Activated naive CD4-positive, alpha-beta T cell treated with anti-CD3 and anti-CD28 coated beads, Interleukin-2, amount 10 ng/mL, durations not matched to agents 7 days and 5 days (primary cell): ENCODE measurements at regions not wholly inside any gene's neighbourhood (a gene's known extent, or its start where the extent isn't known, plus 50 kb on each side); places are given as distances from the start of the nearest gene placed in this dataset.

ENCODE experiments used
- CTCF ChIA-PET: fragments of 350-600 bp; sonication (Branson Sonifier 250); formaldehyde crosslinking; loops from one replicate; lab custom pipeline; 2021; ENCODE audit warnings: antibody characterized with exemption; lab: Charles Lee
- DNase-seq: peaks from one replicate; pipeline ENCODE4 v3.0.0-alpha.2; 2020
- H3K27ac Mint-ChIP-seq: one replicate; pipeline ENCODE4 v1.8.0; 2021; ENCODE audit warnings: mild to moderate bottlenecking, moderate library complexity, mixed read lengths
- H3K27me3 Mint-ChIP-seq: one replicate; pipeline ENCODE4 v1.8.0; 2021; ENCODE audit warnings: mild to moderate bottlenecking, mixed read lengths
- H3K36me3 Mint-ChIP-seq: one replicate; pipeline ENCODE4 v1.8.0; 2021; ENCODE audit warnings: mixed read lengths
- H3K4me1 Mint-ChIP-seq: one replicate; pipeline ENCODE4 v1.8.0; 2021; ENCODE audit warnings: mixed read lengths
- H3K4me3 Mint-ChIP-seq: one replicate; pipeline ENCODE4 v1.8.0; 2021; ENCODE audit warnings: mild to moderate bottlenecking, moderate library complexity, mixed read lengths
- H3K9me3 Mint-ChIP-seq: one replicate; pipeline ENCODE4 v1.8.0; 2021; ENCODE audit warnings: mixed read lengths

GRCh38 chr5:74296685-74297408 lies 343.7 kb downstream of the ENC1 start:
- CTCF ChIA-PET: interaction anchor here (1.2 kb wide), 1 partner anchor 230 kb away, joined by 3 read pairs; no protein-coding TSS in a partner anchor

DNA sequence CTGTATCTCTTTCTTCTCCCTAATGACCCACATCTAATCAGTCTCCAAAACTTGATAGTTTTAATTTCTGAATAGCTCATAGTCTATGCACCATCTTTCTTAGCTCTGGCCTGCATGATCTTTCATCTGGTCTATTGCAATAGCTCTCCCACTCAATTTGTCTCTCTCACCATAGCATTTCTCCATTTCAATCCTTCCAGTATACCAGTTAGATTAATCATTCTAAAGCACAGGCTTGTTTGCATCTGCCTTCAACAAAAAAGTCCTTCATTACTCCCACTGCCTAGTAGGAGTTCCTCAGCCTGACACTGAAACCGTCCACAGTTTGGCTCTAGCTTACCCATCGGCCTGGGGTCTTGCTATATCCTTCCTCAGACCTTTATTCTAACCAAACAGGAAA lies 344.9 kb downstream of the ENC1 start:
- Mint-ChIP-seq H3K9me3 (no peaks in the 10 kb centered on the region), H3K27ac (no peak overlapping the region), H3K36me3 (no peaks in the 10 kb centered on the region), H3K4me1 (no peaks in the 10 kb centered on the region), H3K4me3 (no peak overlapping the region), H3K27me3 (no peaks in the 10 kb centered on the region)
- CTCF ChIA-PET: no interaction called here
- no peak for DNase-seq

More at GRCh38 chr5:74296685-74297408, 343.7 kb downstream of the ENC1 start:
- Mint-ChIP-seq H3K4me3 (no peak overlapping the region), H3K36me3 (no peaks in the 10 kb centered on the region), H3K9me3 (no peaks in the 10 kb centered on the region), H3K27ac (no peak overlapping the region), H3K27me3 (no peaks in the 10 kb centered on the region), H3K4me1 (no peaks in the 10 kb centered on the region)
- no peak for DNase-seq

- H3K4me1 Mint-ChIP-seq: no peaks in the 10 kb centered on the region
- H3K36me3 Mint-ChIP-seq: no peaks in the 10 kb centered on the region
- H3K27ac Mint-ChIP-seq: no peak overlapping the region
- H3K9me3 Mint-ChIP-seq: no peaks in the 10 kb centered on the region
- no peak for DNase-seq
- H3K4me3 Mint-ChIP-seq: no peak overlapping the region
- H3K27me3 Mint-ChIP-seq: no peaks in the 10 kb centered on the region
- CTCF ChIA-PET: no interaction called here
Measured at GRCh38 chr5:74295141-74295540, 345.4 kb downstream of the ENC1 start.

- H3K36me3 Mint-ChIP-seq: no peaks in the 10 kb centered on the region
- no peak for DNase-seq
- CTCF ChIA-PET: no interaction called here
- no peak overlapping the region for H3K27ac Mint-ChIP-seq
- no peaks in the 10 kb centered on the region for H3K27me3 Mint-ChIP-seq
- no peaks in the 10 kb centered on the region for H3K4me1 Mint-ChIP-seq
- no peak overlapping the region for H3K4me3 Mint-ChIP-seq
- H3K9me3 Mint-ChIP-seq: no peaks in the 10 kb centered on the region
Measured at GRCh38 chr5:74294231-74294705, 346.3 kb downstream of the ENC1 start.

GRCh38 chr5:74293182-74293581 lies 347.3 kb downstream of the ENC1 start:
- no peaks in the 10 kb centered on the region for H3K27me3 Mint-ChIP-seq
- H3K4me1 Mint-ChIP-seq: no peaks in the 10 kb centered on the region
- no peak overlapping the region for H3K4me3 Mint-ChIP-seq
- H3K9me3 Mint-ChIP-seq: no peaks in the 10 kb centered on the region
- CTCF ChIA-PET: no interaction called here
- H3K27ac Mint-ChIP-seq: no peak overlapping the region
- no peaks in the 10 kb centered on the region for H3K36me3 Mint-ChIP-seq
- no peak for DNase-seq

GRCh38 chr5:74290634-74291241 lies 349.8 kb downstream of the ENC1 start:
- Mint-ChIP-seq H3K27me3 (peaks cover 10% of the 10 kb centered on the region), H3K36me3 (no peaks in the 10 kb centered on the region), H3K9me3 (no peaks in the 10 kb centered on the region), H3K4me3 (no peak overlapping the region), H3K27ac (no peak overlapping the region), H3K4me1 (no peaks in the 10 kb centered on the region)
- CTCF ChIA-PET: interaction anchor here (0.6 kb wide), 1 partner anchor 440 kb away, joined by 4 read pairs; no protein-coding TSS in a partner anchor
- DNase-seq: no peak

DNA sequence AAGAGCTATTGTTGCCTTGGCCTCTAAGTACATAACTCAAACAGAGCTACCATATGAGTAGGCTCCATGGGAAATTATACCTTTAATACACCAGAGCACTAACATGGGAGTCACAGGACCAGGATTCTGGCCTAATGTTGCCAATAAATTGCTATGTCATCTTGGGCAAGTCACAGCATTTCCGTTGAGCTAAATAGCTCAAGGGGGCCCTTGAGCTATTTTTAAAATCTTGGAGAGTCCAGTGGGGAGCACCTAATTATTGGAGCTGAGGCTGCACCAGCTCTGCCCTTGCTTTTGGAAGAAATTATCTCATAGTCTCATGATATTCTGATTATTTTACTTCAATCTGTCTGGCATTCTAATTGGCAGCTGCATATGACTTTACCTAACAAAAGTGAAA lies 350.8 kb downstream of the ENC1 start:
- no peaks in the 10 kb centered on the region for H3K36me3 Mint-ChIP-seq
- H3K4me1 Mint-ChIP-seq: no peaks in the 10 kb centered on the region
- DNase-seq: no peak
- H3K4me3 Mint-ChIP-seq: no peak overlapping the region
- peaks cover 13% of the 10 kb centered on the region for H3K27me3 Mint-ChIP-seq
- no peak overlapping the region for H3K27ac Mint-ChIP-seq
- CTCF ChIA-PET: no interaction called here
- H3K9me3 Mint-ChIP-seq: no peaks in the 10 kb centered on the region

DNA sequence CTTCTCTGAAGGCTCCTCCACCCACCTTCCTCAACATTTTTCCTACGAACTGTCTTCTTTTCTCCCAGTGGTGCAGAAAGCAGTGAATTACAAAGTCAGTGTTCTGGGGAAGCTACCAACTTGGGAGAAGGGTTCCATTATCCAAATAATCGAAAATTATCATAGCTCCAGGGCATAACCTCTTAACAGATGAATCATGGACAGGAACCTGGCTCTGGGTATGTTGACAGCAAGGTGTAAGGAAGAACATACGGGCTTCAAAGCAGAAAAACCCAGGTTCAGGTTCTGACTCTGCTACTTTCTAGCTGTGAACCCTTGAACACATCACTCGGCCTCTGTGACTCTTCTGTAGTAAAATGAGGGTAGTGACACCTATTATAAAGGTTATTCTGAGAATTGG lies 351.3 kb downstream of the ENC1 start:
- Mint-ChIP-seq H3K27me3 (peaks cover 13% of the 10 kb centered on the region), H3K9me3 (no peaks in the 10 kb centered on the region), H3K4me3 (no peak overlapping the region), H3K4me1 (no peaks in the 10 kb centered on the region), H3K27ac (no peak overlapping the region), H3K36me3 (no peaks in the 10 kb centered on the region)
- no peak for DNase-seq
- CTCF ChIA-PET: no interaction called here

DNA sequence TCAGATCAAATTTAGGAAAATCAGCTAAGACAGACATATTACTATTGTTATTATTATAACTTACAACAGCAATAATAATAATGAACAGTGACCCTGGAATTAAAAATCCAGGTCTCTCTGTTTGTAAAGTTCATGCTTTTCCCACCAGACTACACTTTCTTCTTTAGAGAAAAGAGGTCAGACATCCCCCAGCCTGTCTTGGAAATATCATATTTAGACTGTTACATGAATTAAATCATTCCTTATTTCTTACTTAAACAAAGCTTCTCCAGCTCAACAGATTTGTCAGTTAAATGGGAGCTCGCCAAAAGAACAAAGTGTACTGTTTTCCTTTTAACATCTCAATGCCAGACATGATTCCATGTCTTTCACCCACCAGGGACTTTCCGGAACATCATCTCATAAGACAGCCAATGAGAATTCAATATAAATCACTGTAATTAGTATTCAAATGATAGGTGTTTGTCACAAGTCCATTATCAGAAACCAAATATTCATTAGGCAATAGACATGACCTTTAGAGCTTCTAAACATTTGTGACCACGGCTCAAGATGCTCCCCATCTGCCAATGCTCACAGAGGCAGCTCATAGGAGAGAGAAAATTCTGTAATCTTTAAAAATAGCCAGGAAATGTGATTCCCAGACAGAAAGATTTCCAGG lies 351.9 kb downstream of the ENC1 start:
- no peak for DNase-seq
- Mint-ChIP-seq H3K4me3 (no peak overlapping the region), H3K9me3 (no peaks in the 10 kb centered on the region), H3K27me3 (peaks cover 13% of the 10 kb centered on the region), H3K27ac (no peak overlapping the region), H3K4me1 (no peaks in the 10 kb centered on the region), H3K36me3 (no peaks in the 10 kb centered on the region)
- CTCF ChIA-PET: no interaction called here

DNA sequence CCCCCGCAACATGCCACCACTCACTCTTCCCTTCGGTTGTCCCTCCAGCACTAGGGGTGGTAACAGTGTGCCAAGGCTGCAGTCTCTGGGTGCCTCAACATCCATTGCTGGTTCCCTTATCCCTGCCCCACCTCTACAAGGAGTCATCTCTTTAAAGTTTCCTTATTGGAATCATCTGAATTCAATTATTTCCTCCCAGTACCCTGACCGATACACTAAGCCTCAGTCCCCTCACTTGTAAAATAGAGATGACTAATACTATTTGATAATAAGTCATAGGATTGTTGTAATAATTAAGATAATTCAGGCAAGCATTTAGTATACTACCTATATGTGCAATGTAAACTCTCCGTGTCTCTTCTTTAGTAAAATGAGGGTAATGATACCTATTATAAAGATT lies 352.5 kb downstream of the ENC1 start:
- Mint-ChIP-seq H3K27me3 (peaks cover 13% of the 10 kb centered on the region), H3K4me3 (no peak overlapping the region), H3K4me1 (no peaks in the 10 kb centered on the region), H3K9me3 (no peaks in the 10 kb centered on the region), H3K36me3 (no peaks in the 10 kb centered on the region), H3K27ac (no peak overlapping the region)
- CTCF ChIA-PET: no interaction called here
- no peak for DNase-seq

DNA sequence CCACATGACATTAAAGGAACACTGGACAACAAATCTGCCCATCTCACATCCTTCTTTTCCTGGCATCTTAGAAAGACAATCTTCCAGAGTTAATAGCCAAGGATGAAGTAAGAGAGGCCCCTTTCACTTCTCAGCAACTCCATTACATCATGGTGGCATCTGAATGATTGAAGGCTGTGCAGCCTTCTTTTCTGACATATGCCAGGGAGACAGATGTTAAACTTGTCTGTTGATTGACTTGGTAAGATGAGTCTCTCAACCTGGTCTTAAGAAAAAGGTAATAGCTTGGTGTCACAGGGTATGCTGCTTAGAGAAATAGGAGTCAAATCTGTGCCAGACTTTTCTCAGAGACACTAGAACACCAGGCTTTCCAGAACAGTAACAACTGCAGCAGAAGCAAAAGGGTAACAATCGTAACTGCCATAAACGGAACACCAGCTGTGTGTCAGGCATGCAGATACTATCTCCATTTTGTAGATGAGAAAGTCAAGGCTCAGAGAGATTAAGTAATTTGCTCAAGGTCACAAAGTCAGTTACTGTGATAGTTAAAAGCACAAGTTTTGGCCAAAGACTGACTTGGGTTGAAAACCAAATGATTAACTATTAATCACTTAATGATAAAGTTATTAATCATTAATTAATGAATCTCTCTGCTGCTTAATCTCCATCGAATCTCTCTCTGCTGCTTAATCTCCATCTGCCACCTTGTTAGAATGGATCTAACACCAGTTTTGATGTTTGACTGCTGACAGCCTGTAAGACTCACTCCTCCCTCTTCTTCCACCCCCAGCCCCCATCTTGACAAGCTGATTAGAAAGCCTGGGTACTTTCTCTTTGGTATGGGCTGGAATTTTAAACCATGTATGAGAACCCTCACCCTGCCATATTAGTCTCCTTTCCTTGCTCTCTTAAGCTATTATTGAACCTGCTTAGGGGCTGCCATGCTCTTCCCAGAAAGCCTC lies 353.5 kb downstream of the ENC1 start:
- Mint-ChIP-seq H3K9me3 (no peaks in the 10 kb centered on the region), H3K36me3 (no peaks in the 10 kb centered on the region), H3K4me1 (no peaks in the 10 kb centered on the region), H3K27me3 (peaks cover 13% of the 10 kb centered on the region), H3K27ac (no peak overlapping the region), H3K4me3 (no peak overlapping the region)
- no peak for DNase-seq
- CTCF ChIA-PET: no interaction called here

- Mint-ChIP-seq H3K27me3 (peaks cover 13% of the 10 kb centered on the region), H3K36me3 (no peaks in the 10 kb centered on the region), H3K27ac (no peak overlapping the region), H3K9me3 (no peaks in the 10 kb centered on the region), H3K4me3 (no peak overlapping the region), H3K4me1 (no peaks in the 10 kb centered on the region)
- CTCF ChIA-PET: no interaction called here
- no peak for DNase-seq
Measured at GRCh38 chr5:74285675-74286280, 354.8 kb downstream of the ENC1 start.

DNA sequence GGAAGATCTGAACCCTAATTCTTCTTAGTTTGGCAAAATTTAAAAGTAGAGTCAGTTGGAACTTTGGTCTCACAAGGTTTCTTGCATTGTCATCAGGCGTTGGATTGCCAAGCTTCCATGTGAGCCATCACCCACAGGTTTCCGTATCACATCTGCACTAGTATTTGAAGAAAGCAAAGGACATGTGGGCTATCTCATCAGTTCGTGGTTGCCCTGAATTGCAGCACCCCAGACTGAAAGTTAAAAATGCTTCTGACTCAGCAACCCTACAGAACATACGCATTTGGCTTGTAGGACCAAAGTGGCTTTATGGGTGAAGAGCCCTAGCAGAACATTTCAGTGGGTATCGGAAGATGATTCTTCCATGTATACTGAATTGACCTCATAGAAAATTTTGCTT lies 358.0 kb downstream of the ENC1 start:
- Mint-ChIP-seq H3K27ac (no peak overlapping the region), H3K27me3 (peaks cover 7% of the 10 kb centered on the region), H3K9me3 (no peaks in the 10 kb centered on the region), H3K4me1 (no peaks in the 10 kb centered on the region), H3K4me3 (no peak overlapping the region), H3K36me3 (no peaks in the 10 kb centered on the region)
- DNase-seq: no peak
- CTCF ChIA-PET: no interaction called here

DNA sequence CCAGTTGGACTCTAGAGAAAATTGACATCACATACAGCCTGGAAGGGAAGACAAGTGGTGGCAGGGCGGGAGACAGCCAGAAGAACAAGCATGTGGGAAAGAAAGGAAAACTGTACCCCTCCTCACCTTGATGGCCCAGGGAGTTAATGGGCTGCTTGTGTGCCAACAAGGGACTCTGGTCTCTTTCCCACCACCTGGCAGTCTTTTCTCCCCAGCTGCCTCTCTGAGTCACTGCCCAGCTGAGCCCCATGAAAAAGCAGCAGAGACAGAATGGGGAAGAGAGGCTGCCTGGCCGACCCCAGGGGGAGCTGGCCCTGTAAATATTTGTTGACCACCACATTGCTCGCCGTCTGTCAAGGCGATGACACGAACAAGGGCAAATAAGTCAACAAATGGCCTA lies 359.4 kb downstream of the ENC1 start:
- no peak for DNase-seq
- no peaks in the 10 kb centered on the region for H3K9me3 Mint-ChIP-seq
- CTCF ChIA-PET: no interaction called here
- H3K27me3 Mint-ChIP-seq: peaks cover 3% of the 10 kb centered on the region
- H3K27ac Mint-ChIP-seq: no peak overlapping the region
- no peak overlapping the region for H3K4me3 Mint-ChIP-seq
- H3K36me3 Mint-ChIP-seq: no peaks in the 10 kb centered on the region
- no peaks in the 10 kb centered on the region for H3K4me1 Mint-ChIP-seq
